Neural progenitor cell (in vitro differentiated cells): ENCODE measurements at regions not wholly inside any gene's neighbourhood (a gene's known extent, or its start where the extent isn't known, plus 50 kb on each side); places are given as distances from the start of the nearest gene placed in this dataset.
"Not testable (repeated sequence)": the region's sequence is repeated elsewhere in the genome, so short reads cannot be mapped to it uniquely, and the experiment has no call there.

ENCODE experiments used
- CTCF ChIP-seq: fragments of 200-600 bp; sonication (generic); IDR thresholded peaks from 2 replicates; pipeline ENCODE4 v1.5.1; 2017; ENCODE audit warnings: antibody characterized with exemption, mild to moderate bottlenecking
- EZH2 ChIP-seq: fragments of 200-600 bp; sonication (generic); IDR thresholded peaks from 2 replicates; pipeline ENCODE4 v1.6.1; 2017; ENCODE audit warnings: antibody characterized with exemption, mild to moderate bottlenecking, moderate library complexity
- EZH2phosphoT487 ChIP-seq: fragments of 200-600 bp; sonication (generic); IDR thresholded peaks from 2 replicates; pipeline ENCODE4 v1.6.1; 2017; ENCODE audit warnings: antibody characterized with exemption

DNA sequence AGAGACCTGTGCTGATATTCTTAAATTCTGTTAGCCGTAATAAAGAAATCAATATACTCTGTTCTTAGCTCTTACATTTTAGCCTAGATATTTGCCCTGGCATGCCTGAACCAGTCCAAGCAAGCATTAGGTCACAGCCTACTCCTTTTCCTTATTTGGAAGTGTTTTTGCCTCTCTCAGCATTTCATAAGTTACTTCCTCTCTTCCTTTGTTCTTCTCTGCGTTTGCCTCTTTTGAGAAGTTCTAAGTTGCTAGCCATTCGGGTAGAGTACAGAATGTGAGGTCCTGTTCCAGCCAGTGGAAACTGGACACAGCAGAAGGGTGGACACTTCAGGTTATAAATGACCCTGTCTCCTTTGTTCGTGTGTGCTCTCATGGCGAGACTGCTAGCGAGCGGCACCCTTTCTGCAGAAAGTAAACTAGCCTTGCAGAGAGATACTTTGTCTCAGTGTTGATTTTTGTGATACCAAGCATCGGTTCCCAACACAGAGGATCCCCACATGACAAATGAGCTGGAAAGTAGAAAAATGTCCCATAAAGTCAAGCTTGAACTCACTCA lies 75.0 kb upstream of the FAM153A start:
- TF ChIP-seq CTCF, EZH2, EZH2phosphoT487: not testable (repeated sequence)
